ENCODE measurements at regions not wholly inside any gene's neighbourhood (a gene's known extent, or its start where the extent isn't known, plus 50 kb on each side); places are given as distances from the start of the nearest gene placed in this dataset.

GRCh38 chr4:165631912-165632311, 241.1 kb upstream of the TLL1 start:
- Histone ChIP-seq H2AFZ (no peak overlapping the region), H3K4me1 (peaks cover 7% of the 10 kb centered on the region), H3K27me3 (ENCODE audit: control insufficient read depth, insufficient read depth, low read length) (no peaks in the 10 kb centered on the region), H3K79me2 (no peaks in the 10 kb centered on the region), H3K9ac (no peak overlapping the region), H3K36me3 (ENCODE audit: control insufficient read depth, insufficient read depth, low read length) (no peaks in the 10 kb centered on the region), H3K4me3 (ENCODE audit: low read depth, low read length) (peak overlapping the region; percentile 23), H3K27ac (peak overlapping the region; percentile 49), H3K4me2 (ENCODE audit: low read length) (peak overlapping the region; percentile 29), H3K9me3 (ENCODE audit: control insufficient read depth, low read length) (no peaks in the 10 kb centered on the region)
- no peak for TF ChIP-seq CTCF (IDR thresholded peaks at IDR 0.05)

- H3K9ac ChIP-seq = no peak overlapping the region
- H3K4me2 ChIP-seq (ENCODE audit: low read length) = no peak overlapping the region
- no peak overlapping the region for H2AFZ ChIP-seq
- no peak overlapping the region for H3K4me3 ChIP-seq (ENCODE audit: low read depth, low read length)
- no peaks in the 10 kb centered on the region for H3K36me3 ChIP-seq (ENCODE audit: control insufficient read depth, insufficient read depth, low read length)
- H3K27ac ChIP-seq = no peak overlapping the region
- peaks cover 7% of the 10 kb centered on the region for H3K4me1 ChIP-seq
- TF ChIP-seq CTCF (IDR thresholded peaks at IDR 0.05) = no peak
- no peaks in the 10 kb centered on the region for H3K79me2 ChIP-seq
- no peaks in the 10 kb centered on the region for H3K27me3 ChIP-seq (ENCODE audit: control insufficient read depth, insufficient read depth, low read length)
- H3K9me3 ChIP-seq (ENCODE audit: control insufficient read depth, low read length) = no peaks in the 10 kb centered on the region
Measured at GRCh38 chr4:165634766-165635165, 238.3 kb upstream of the TLL1 start.

- no peak overlapping the region for H3K27ac ChIP-seq
- no peak for TF ChIP-seq CTCF (IDR thresholded peaks at IDR 0.05)
- H3K9ac ChIP-seq = no peak overlapping the region
Measured at GRCh38 chr4:165635381-165635780, 237.7 kb upstream of the TLL1 start.

GRCh38 chr4:165635951-165636350, 237.1 kb upstream of the TLL1 start:
- no peak overlapping the region for H3K27ac ChIP-seq
- H3K79me2 ChIP-seq = no peaks in the 10 kb centered on the region
- no peak overlapping the region for H3K4me2 ChIP-seq (ENCODE audit: low read length)
- no peak overlapping the region for H3K4me3 ChIP-seq (ENCODE audit: low read depth, low read length)
- no peak overlapping the region for H3K9ac ChIP-seq
- no peak for TF ChIP-seq CTCF (IDR thresholded peaks at IDR 0.05)
- no peaks in the 10 kb centered on the region for H3K27me3 ChIP-seq (ENCODE audit: control insufficient read depth, insufficient read depth, low read length)
- H3K36me3 ChIP-seq (ENCODE audit: control insufficient read depth, insufficient read depth, low read length) = no peaks in the 10 kb centered on the region
- peaks cover 4% of the 10 kb centered on the region for H3K4me1 ChIP-seq
- H2AFZ ChIP-seq = no peak overlapping the region
- no peaks in the 10 kb centered on the region for H3K9me3 ChIP-seq (ENCODE audit: control insufficient read depth, low read length)

More at GRCh38 chr4:165635381-165635780, 237.7 kb upstream of the TLL1 start:
- Histone ChIP-seq H2AFZ (no peak overlapping the region), H3K79me2 (no peaks in the 10 kb centered on the region), H3K27me3 (ENCODE audit: control insufficient read depth, insufficient read depth, low read length) (no peaks in the 10 kb centered on the region), H3K36me3 (ENCODE audit: control insufficient read depth, insufficient read depth, low read length) (no peaks in the 10 kb centered on the region), H3K4me1 (peaks cover 7% of the 10 kb centered on the region), H3K9me3 (ENCODE audit: control insufficient read depth, low read length) (no peaks in the 10 kb centered on the region), H3K4me2 (ENCODE audit: low read length) (no peak overlapping the region), H3K4me3 (ENCODE audit: low read depth, low read length) (no peak overlapping the region)

- no peaks in the 10 kb centered on the region for H3K79me2 ChIP-seq
- no peaks in the 10 kb centered on the region for H3K36me3 ChIP-seq (ENCODE audit: control insufficient read depth, insufficient read depth, low read length)
- no peaks in the 10 kb centered on the region for H3K4me1 ChIP-seq
- H3K27me3 ChIP-seq (ENCODE audit: control insufficient read depth, insufficient read depth, low read length) = no peaks in the 10 kb centered on the region
- no peak overlapping the region for H2AFZ ChIP-seq
- no peak overlapping the region for H3K9ac ChIP-seq
- H3K4me3 ChIP-seq (ENCODE audit: low read depth, low read length) = no peak overlapping the region
- H3K27ac ChIP-seq = no peak overlapping the region
- TF ChIP-seq CTCF (IDR thresholded peaks at IDR 0.05) = no peak
- H3K4me2 ChIP-seq (ENCODE audit: low read length) = no peak overlapping the region
- no peaks in the 10 kb centered on the region for H3K9me3 ChIP-seq (ENCODE audit: control insufficient read depth, low read length)
Measured at GRCh38 chr4:165651901-165652300, 221.1 kb upstream of the TLL1 start.

Measured in parathyroid adenoma (tissue), 2 donors.